Loucy (cell line): ENCODE measurements at regions not wholly inside any gene's neighbourhood (a gene's known extent, or its start where the extent isn't known, plus 50 kb on each side); places are given as distances from the start of the nearest gene placed in this dataset.

Experiments
- CTCF ChIP-seq: fragments of 200-600 bp; sonication (generic); conservative IDR thresholded peaks from 2 replicates; pipeline ENCODE4 v1.5.1; 2014; ENCODE audit warnings: mild to moderate bottlenecking, antibody characterized with exemption, low read length
- EZH2phosphoT487 ChIP-seq: fragments of 200-600 bp; IDR thresholded peaks from 2 replicates; pipeline ENCODE4 v1.6.1; 2018; ENCODE audit warnings: antibody characterized with exemption, mild to moderate bottlenecking, moderate library complexity, borderline replicate concordance

GRCh38 chr5:113749334-113749733 lies 235.8 kb downstream of the YTHDC2 start:
- TF ChIP-seq CTCF (no peak), EZH2phosphoT487 (no peak)
